GM12878 (cell line): ENCODE measurements at regions not wholly inside any gene's neighbourhood (a gene's known extent, or its start where the extent isn't known, plus 50 kb on each side); places are given as distances from the start of the nearest gene placed in this dataset.

Source experiments
- ATAC-seq: fragments of 200-7000 bp; cut with Tn5 transposase; 3 replicates; pipeline ENCODE4 v1.9.1; 2020; ENCODE audit warnings: mild to moderate bottlenecking, moderate library complexity
- BruUV-seq: library from RNA; stranded (reverse); fragments of 400-500 nt; replicated peaks from 2 replicates; lab custom pipeline; 2021; lab: Mats Ljungman, UMichigan
- CTCF ChIA-PET: fragments of 300-600 bp; sonication (Branson Sonifier 250); formaldehyde crosslinking; extraction: SDS; loops from one replicate; lab custom pipeline; 2021; ENCODE audit warnings: inconsistent platforms; lab: Yijun Ruan, JAX
- POLR2A ChIA-PET: fragments of 350-600 bp; formaldehyde crosslinking; extraction: SDS; loops from one replicate; lab custom pipeline; 2021; ENCODE audit warnings: inconsistent platforms; lab: Charles Lee
- RAD21 ChIA-PET: fragments of 300-600 bp; sonication (Branson Sonifier 250); formaldehyde crosslinking; loops from one replicate; lab custom pipeline; 2023; ENCODE audit warnings: antibody characterized with exemption; ENCODE audit not compliant: unreplicated experiment; lab: Charles Lee
- SMC1A ChIA-PET: fragments of 300-600 bp; sonication (Branson Sonifier 250); formaldehyde crosslinking; loops from one replicate; lab custom pipeline; 2023; ENCODE audit not compliant: unreplicated experiment, uncharacterized antibody; lab: Charles Lee
- DNase-seq: peaks from one replicate; pipeline ENCODE4 v3.0.0-alpha.2; 2011; ENCODE audit warnings: low read depth, low spot score
- FAIRE-seq: peaks from 3 replicates; lab custom pipeline; 2011; peaks lifted over from hg19 to GRCh38; lab: Jason Lieb, UNC
- H2AFZ ChIP-seq: 2 replicates; pipeline ENCODE4 v1.6.0; 2011; ENCODE audit warnings: low read depth, low read length, control low read depth; ENCODE audit not compliant: control insufficient read depth
- H3K27ac ChIP-seq: 2 replicates; pipeline ENCODE4 v1.5.1; 2011; ENCODE audit warnings: control low read depth; ENCODE audit not compliant: control insufficient read depth, insufficient read depth
- H3K27me3 ChIP-seq, 2 experiments: replicated peaks in 1 of 2; 2 replicates each; pipeline versions ENCODE4 v1.6.0 to v1.6.1; 2011; ENCODE audit warnings: low read length in 1 of 2; ENCODE audit not compliant: control insufficient read depth in 2 of 2, insufficient read depth in 2 of 2
- H3K36me3 ChIP-seq, 2 experiments: 2 replicates each; pipeline ENCODE4 v1.5.1; 2011; ENCODE audit warnings: low read length in 1 of 2; ENCODE audit not compliant: control insufficient read depth in 2 of 2, insufficient read depth in 2 of 2
- H3K4me1 ChIP-seq: 2 replicates; pipeline ENCODE4 v1.6.1; 2011; ENCODE audit warnings: mild to moderate bottlenecking, low read length, moderate library complexity, mixed read lengths; ENCODE audit not compliant: control insufficient read depth, insufficient read depth
- H3K4me2 ChIP-seq: 2 replicates; pipeline ENCODE4 v1.6.0; 2011; ENCODE audit warnings: control low read depth; ENCODE audit not compliant: control insufficient read depth, insufficient read depth
- H3K4me3 ChIP-seq: fragments of 200-600 bp; sonication (generic); 2 replicates; pipeline ENCODE4 v1.5.1; 2016
- H3K79me2 ChIP-seq: 2 replicates; pipeline ENCODE4 v1.6.0; 2011; ENCODE audit warnings: low read length; ENCODE audit not compliant: control insufficient read depth, insufficient read depth
- H3K9ac ChIP-seq: 2 replicates; pipeline ENCODE4 v1.8.0; 2011; ENCODE audit warnings: low read length, control low read depth, mixed read lengths; ENCODE audit not compliant: control insufficient read depth, insufficient read depth
- H3K9me3 ChIP-seq: replicated peaks from 3 replicates; pipeline ENCODE4 v1.5.1; 2011; ENCODE audit warnings: mild to moderate bottlenecking, low read length; ENCODE audit not compliant: control insufficient read depth, insufficient read depth
- H4K20me1 ChIP-seq: 2 replicates; pipeline ENCODE4 v1.6.0; 2011; ENCODE audit not compliant: control insufficient read depth, insufficient read depth
- CHD2 ChIP-seq: IDR thresholded peaks from 2 replicates; pipeline ENCODE4 v1.6.1; 2011; ENCODE audit warnings: low read depth, low read length, improper control_type of control experiment, borderline replicate concordance
- FOXM1 ChIP-seq: IDR thresholded peaks from 2 replicates; pipeline ENCODE4 v1.6.1; 2012; ENCODE audit warnings: low read depth, mild to moderate bottlenecking, inconsistent platforms, low read length, moderate library complexity
- IRF5 ChIP-seq: fragments of 450-650 bp; IDR thresholded peaks from 2 replicates; pipeline ENCODE4 v1.6.1; 2017; ENCODE audit warnings: borderline replicate concordance
- MEF2B ChIP-seq: fragments of 450-650 bp; IDR thresholded peaks from 2 replicates; pipeline ENCODE4 v1.6.1; 2018; ENCODE audit warnings: mild to moderate bottlenecking, moderate library complexity; ENCODE audit not compliant: partially characterized antibody, poor library complexity, severe bottlenecking
- NFIC ChIP-seq: IDR thresholded peaks from 2 replicates; pipeline ENCODE4 v1.6.1; 2012; ENCODE audit warnings: low read depth, mild to moderate bottlenecking, inconsistent platforms, low read length, moderate library complexity
- SIX5 ChIP-seq: IDR thresholded peaks from 2 replicates; pipeline ENCODE4 v1.6.1; 2011; ENCODE audit warnings: mild to moderate bottlenecking, low read depth, low read length, moderate library complexity; ENCODE audit not compliant: severe bottlenecking
- SPI1 ChIP-seq: IDR thresholded peaks from 2 replicates; pipeline ENCODE4 v1.6.1; 2011; ENCODE audit warnings: low read depth, mild to moderate bottlenecking, low read length, moderate library complexity, borderline replicate concordance; ENCODE audit not compliant: insufficient read depth
- TAF1 ChIP-seq: IDR thresholded peaks from 2 replicates; pipeline ENCODE4 v1.6.1; 2011; ENCODE audit warnings: mild to moderate bottlenecking, low read depth, low read length, borderline replicate concordance
- TBL1XR1 ChIP-seq: IDR thresholded peaks from 2 replicates; pipeline ENCODE4 v1.6.1; 2012; ENCODE audit warnings: low read depth, low read length, improper control_type of control experiment
- ZZZ3 ChIP-seq: IDR thresholded peaks from 2 replicates; pipeline ENCODE4 v1.6.1; 2011; ENCODE audit warnings: low read depth; ENCODE audit not compliant: control insufficient read depth, insufficient read length
- WGBS: methylation state at CpG from one replicate; pipeline ENCODE4 v1.1.6; 2016; ENCODE audit warnings: low lambda C conversion rate; ENCODE audit not compliant: insufficient replicate concordance, insufficient coverage; ENCODE audit errors: missing lambda C conversion rate; 5-methylcytosine and 5-hydroxymethylcytosine counted together
- in situ Hi-C: fragments of 300-500 bp; cut with MboI; formaldehyde crosslinking; loops from 9 replicates; pipeline ENCODE4 v1.14.3; 2018; ENCODE audit warnings: mixed read lengths
- intact Hi-C: fragments of 100-400 bp; cut with micrococcal nuclease; formaldehyde crosslinking; loops from one replicate; pipeline ENCODE4 v1.14.2; 2022; ENCODE audit not compliant: unreplicated experiment
- TF ChIP-seq, protein P1 (sequence below): IDR thresholded peaks from 2 replicates; pipeline ENCODE4 v1.6.1; 2011; ENCODE audit warnings: low read depth, low read length, improper control_type of control experiment, borderline replicate concordance

GRCh38 chr9:87120610-87121009, 173.3 kb upstream of the GAS1 start:
- ChIA-PET POLR2A (no interaction called here), RAD21 (no interaction called here), CTCF (no interaction called here), SMC1A (no interaction called here)
- no peaks in the 10 kb centered on the region; a peak in 1 of 4 replicates for H3K27me3 ChIP-seq
- 16% methylated on average over 5 of the region's 5 CpGs for WGBS
- no peak overlapping the region for H3K9ac ChIP-seq
- H3K4me1 ChIP-seq, result no peaks in the 10 kb centered on the region
- H3K9me3 ChIP-seq, result no peaks in the 10 kb centered on the region
- no peak overlapping the region for H3K4me3 ChIP-seq
- no peaks in the 10 kb centered on the region for H3K36me3 ChIP-seq
- H3K79me2 ChIP-seq, result no peaks in the 10 kb centered on the region
- intact Hi-C loops (no loop called here), in situ Hi-C loops (no loop called here)
- TF ChIP-seq, protein P1, sequence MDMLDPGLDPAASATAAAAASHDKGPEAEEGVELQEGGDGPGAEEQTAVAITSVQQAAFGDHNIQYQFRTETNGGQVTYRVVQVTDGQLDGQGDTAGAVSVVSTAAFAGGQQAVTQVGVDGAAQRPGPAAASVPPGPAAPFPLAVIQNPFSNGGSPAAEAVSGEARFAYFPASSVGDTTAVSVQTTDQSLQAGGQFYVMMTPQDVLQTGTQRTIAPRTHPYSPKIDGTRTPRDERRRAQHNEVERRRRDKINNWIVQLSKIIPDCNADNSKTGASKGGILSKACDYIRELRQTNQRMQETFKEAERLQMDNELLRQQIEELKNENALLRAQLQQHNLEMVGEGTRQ, result no peak
- no peak for TF ChIP-seq FOXM1
- no peak for TF ChIP-seq CHD2
- TF ChIP-seq IRF5, result no peak
- TF ChIP-seq ZZZ3, result no peak
- TF ChIP-seq SPI1, result no peak
- no peak for TF ChIP-seq TBL1XR1
- no peak for TF ChIP-seq SIX5
- no peak for TF ChIP-seq TAF1
- TF ChIP-seq MEF2B, result no peak
- TF ChIP-seq NFIC, result no peak
- DNase-seq (no peak), ATAC-seq (no peak), FAIRE-seq (no peak)
- no TSS peak for BruUV-seq
- H4K20me1 ChIP-seq, result no peaks in the 10 kb centered on the region
- H2AFZ ChIP-seq, result no peak overlapping the region
- H3K27ac ChIP-seq, result no peak overlapping the region
- no peak overlapping the region for H3K4me2 ChIP-seq
